NCI-H748 (cell line): ENCODE measurements at regions not wholly inside any gene's neighbourhood (a gene's known extent, or its start where the extent isn't known, plus 50 kb on each side); places are given as distances from the start of the nearest gene placed in this dataset.
A peak's percentile ranks its signal among the peaks of the same experiment; 100 is the strongest.
"Not testable (repeated sequence)": the region's sequence is repeated elsewhere in the genome, so short reads cannot be mapped to it uniquely, and the experiment has no call there.

ENCODE experiments used
- DNase-seq: peaks from one replicate; lab custom pipeline; 2025; ENCODE audit not compliant: unreplicated experiment; lab: John Stamatoyannopoulos, UW

GRCh38 chr17:77562361-77562760 lies 396.1 kb upstream of the TNRC6C start:
- DNase-seq = not testable (repeated sequence)

- DNase-seq = no peak
Measured at GRCh38 chr17:77563439-77564102, 394.9 kb upstream of the TNRC6C start.

- DNase-seq = no peak
Measured at GRCh38 chr17:77564278-77564920, 394.1 kb upstream of the TNRC6C start.

- DNase-seq = no peak
Measured at GRCh38 chr17:77565166-77565565, 393.3 kb upstream of the TNRC6C start.

- no peak for DNase-seq
Measured at GRCh38 chr17:77566151-77566550, 392.4 kb upstream of the TNRC6C start.

- DNase-seq = no peak
Measured at GRCh38 chr17:77566566-77567138, 391.9 kb upstream of the TNRC6C start.

- DNase-seq = no peak
Measured at GRCh38 chr17:77568540-77568939, 390.0 kb upstream of the TNRC6C start.

- no peak for DNase-seq
Measured at GRCh38 chr17:77569846-77570564, 388.5 kb upstream of the TNRC6C start.

GRCh38 chr17:77570565-77570898 lies 388.0 kb upstream of the TNRC6C start:
- DNase-seq = no peak

- DNase-seq = peak; percentile 12
Measured at GRCh38 chr17:77571155-77571981, 387.1 kb upstream of the TNRC6C start.

- DNase-seq = no peak
Measured at GRCh38 chr17:77572065-77572601, 386.4 kb upstream of the TNRC6C start.

- peak; percentile 27 for DNase-seq
Measured at GRCh38 chr17:77572851-77573250, 385.7 kb upstream of the TNRC6C start.

- DNase-seq = no peak
Measured at GRCh38 chr17:77577491-77577890, 381.0 kb upstream of the TNRC6C start.

GRCh38 chr17:77579131-77579530 lies 379.4 kb upstream of the TNRC6C start:
- no peak for DNase-seq

GRCh38 chr17:77579682-77580081 lies 378.8 kb upstream of the TNRC6C start:
- no peak for DNase-seq

GRCh38 chr17:77580531-77581270 lies 377.8 kb upstream of the TNRC6C start:
- DNase-seq = no peak

GRCh38 chr17:77581480-77581879 lies 377.0 kb upstream of the TNRC6C start:
- no peak for DNase-seq

GRCh38 chr17:77585142-77585860 lies 373.2 kb upstream of the TNRC6C start:
- no peak for DNase-seq

GRCh38 chr17:77590951-77591735 lies 367.4 kb upstream of the TNRC6C start:
- peak; percentile 74 for DNase-seq
